BLaER1 treated with 17β-estradiol and CSF1 and Interleukin-3, amounts not matched to agents 10 nM and 100 nM (cell line): ENCODE measurements at regions not wholly inside any gene's neighbourhood (a gene's known extent, or its start where the extent isn't known, plus 50 kb on each side); places are given as distances from the start of the nearest gene placed in this dataset.

ENCODE experiments used
- H3K27ac ChIP-seq, 11 experiments: shearing (Covaris generic); formaldehyde crosslinking; 2 replicates each; pipeline ENCODE4 v1.8.1; 2022
- H3K27me3 ChIP-seq, 11 experiments: shearing (Covaris generic); formaldehyde crosslinking; 2 replicates each; pipeline ENCODE4 v1.8.1; 2022
- H3K36me3 ChIP-seq, 11 experiments: shearing (Covaris generic); formaldehyde crosslinking; 2 replicates each; pipeline ENCODE4 v1.8.1; 2022
- H3K4me1 ChIP-seq, 10 experiments: shearing (Covaris generic); formaldehyde crosslinking; 2 replicates each; pipeline ENCODE4 v1.8.1; 2022
- H3K4me2 ChIP-seq, 11 experiments: shearing (Covaris generic); formaldehyde crosslinking; 2 replicates each; pipeline ENCODE4 v1.8.1; 2022
- H3K4me3 ChIP-seq, 10 experiments: shearing (Covaris generic); formaldehyde crosslinking; 2 replicates each; pipeline ENCODE4 v1.8.1; 2022
- H3K9ac ChIP-seq, 11 experiments: shearing (Covaris generic); formaldehyde crosslinking; 2 replicates each; pipeline ENCODE4 v1.8.1; 2022
- H3K9me3 ChIP-seq, 11 experiments: shearing (Covaris generic); formaldehyde crosslinking; replicated peaks in 1 of 11; 2 replicates each; pipeline ENCODE4 v1.8.1; 2022
- H4K20me1 ChIP-seq, 11 experiments: shearing (Covaris generic); formaldehyde crosslinking; 2 replicates each; pipeline ENCODE4 v1.8.1; 2022
- Cebpa-rat ChIP-seq, 11 experiments: shearing (Covaris generic); IDR thresholded peaks; 2 replicates each; pipeline ENCODE4 v1.8.1; 2022

- no peak overlapping the region for H3K27ac ChIP-seq
These were observed 101.8 kb downstream of the NUFIP1 start for GRCh38 chr13:44887515-44887914.

GRCh38 chr13:44884076-44884729 is 105.1 kb downstream of the NUFIP1 start:
- Histone ChIP-seq H3K36me3 (no peaks in the 10 kb centered on the region), H3K4me1 (no peaks in the 10 kb centered on the region), H3K9me3 (no peaks in the 10 kb centered on the region), H3K9ac (no peak overlapping the region), H3K4me2 (no peak overlapping the region), H4K20me1 (no peaks in the 10 kb centered on the region), H3K4me3 (no peak overlapping the region), H3K27me3 (no peaks in the 10 kb centered on the region), H3K27ac (no peak overlapping the region)
- no peak for TF ChIP-seq Cebpa-rat (IDR thresholded peaks at IDR 0.05)

More at GRCh38 chr13:44887515-44887914, 101.8 kb downstream of the NUFIP1 start:
- Histone ChIP-seq H3K9ac (no peak overlapping the region), H3K36me3 (no peaks in the 10 kb centered on the region), H3K27me3 (no peaks in the 10 kb centered on the region), H3K4me3 (no peak overlapping the region), H3K4me1 (peaks cover 0 to 10% (median 0%) of the 10 kb centered on the region in 10 experiments; a peak in 5 of 20 replicates), H3K9me3 (no peaks in the 10 kb centered on the region), H3K4me2 (no peak overlapping the region), H4K20me1 (no peaks in the 10 kb centered on the region)
- TF ChIP-seq Cebpa-rat (IDR thresholded peaks at IDR 0.05) = no peak

- no peak overlapping the region for H3K27ac ChIP-seq
- TF ChIP-seq Cebpa-rat (IDR thresholded peaks at IDR 0.05) = no peak
- H3K27me3 ChIP-seq = no peaks in the 10 kb centered on the region
- H3K4me2 ChIP-seq = no peak overlapping the region
- H3K9ac ChIP-seq = no peak overlapping the region
- H4K20me1 ChIP-seq = no peaks in the 10 kb centered on the region
- peaks cover 0 to 10% (median 5%) of the 10 kb centered on the region in 11 experiments; a peak in 10 of 22 replicates for H3K9me3 ChIP-seq
- H3K36me3 ChIP-seq = no peaks in the 10 kb centered on the region
- H3K4me1 ChIP-seq = no peaks in the 10 kb centered on the region
- no peak overlapping the region for H3K4me3 ChIP-seq
These were observed 109.7 kb downstream of the NUFIP1 start for GRCh38 chr13:44879452-44880058.

- H4K20me1 ChIP-seq = no peaks in the 10 kb centered on the region
These were observed 112.4 kb downstream of the NUFIP1 start for GRCh38 chr13:44876782-44877324.

GRCh38 chr13:44874886-44875630 is 114.2 kb downstream of the NUFIP1 start:
- H3K4me3 ChIP-seq = no peak overlapping the region
- no peaks in the 10 kb centered on the region for H4K20me1 ChIP-seq
- H3K4me2 ChIP-seq = no peak overlapping the region
- no peak for TF ChIP-seq Cebpa-rat (IDR thresholded peaks at IDR 0.05)
- no peaks in the 10 kb centered on the region for H3K4me1 ChIP-seq
- peaks cover 0 to 10% (median 5%) of the 10 kb centered on the region in 11 experiments; a peak in 10 of 22 replicates for H3K9me3 ChIP-seq
- no peaks in the 10 kb centered on the region for H3K36me3 ChIP-seq
- H3K27me3 ChIP-seq = no peaks in the 10 kb centered on the region
- no peak overlapping the region for H3K9ac ChIP-seq
- no peak overlapping the region for H3K27ac ChIP-seq

More at GRCh38 chr13:44876782-44877324, 112.4 kb downstream of the NUFIP1 start:
- Histone ChIP-seq H3K4me1 (no peaks in the 10 kb centered on the region), H3K27ac (no peak overlapping the region), H3K4me2 (no peak overlapping the region), H3K9me3 (peaks cover 0 to 10% (median 5%) of the 10 kb centered on the region in 11 experiments; a peak in 10 of 22 replicates), H3K4me3 (no peak overlapping the region), H3K27me3 (no peaks in the 10 kb centered on the region), H3K9ac (no peak overlapping the region), H3K36me3 (no peaks in the 10 kb centered on the region)
- TF ChIP-seq Cebpa-rat (IDR thresholded peaks at IDR 0.05) = no peak

- peaks cover 0 to 10% (median 5%) of the 10 kb centered on the region in 11 experiments; a peak in 10 of 22 replicates for H3K9me3 ChIP-seq
- H3K36me3 ChIP-seq = no peaks in the 10 kb centered on the region
- H4K20me1 ChIP-seq = no peaks in the 10 kb centered on the region
- no peaks in the 10 kb centered on the region for H3K4me1 ChIP-seq
- H3K27ac ChIP-seq = no peak overlapping the region
- H3K4me2 ChIP-seq = no peak overlapping the region
- H3K4me3 ChIP-seq = no peak overlapping the region
- no peaks in the 10 kb centered on the region for H3K27me3 ChIP-seq
- no peak overlapping the region for H3K9ac ChIP-seq
- no peak for TF ChIP-seq Cebpa-rat (IDR thresholded peaks at IDR 0.05)
These were observed 115.1 kb downstream of the NUFIP1 start for GRCh38 chr13:44874176-44874575.

GRCh38 chr13:44873461-44873860 is 115.8 kb downstream of the NUFIP1 start:
- no peak for TF ChIP-seq Cebpa-rat (IDR thresholded peaks at IDR 0.05)
- H3K4me2 ChIP-seq = no peak overlapping the region
- no peaks in the 10 kb centered on the region for H3K4me1 ChIP-seq
- no peak overlapping the region for H3K9ac ChIP-seq
- H3K27me3 ChIP-seq = no peaks in the 10 kb centered on the region
- no peak overlapping the region for H3K4me3 ChIP-seq
- H3K9me3 ChIP-seq = peaks cover 0 to 10% (median 5%) of the 10 kb centered on the region in 11 experiments; a peak in 10 of 22 replicates
- no peaks in the 10 kb centered on the region for H4K20me1 ChIP-seq
- H3K27ac ChIP-seq = no peak overlapping the region
- H3K36me3 ChIP-seq = no peaks in the 10 kb centered on the region

GRCh38 chr13:44872751-44873150 is 116.5 kb downstream of the NUFIP1 start:
- peaks cover 0 to 10% (median 5%) of the 10 kb centered on the region in 11 experiments; a peak in 10 of 22 replicates for H3K9me3 ChIP-seq
- H3K4me1 ChIP-seq = peaks cover 0 to 5% (median 0%) of the 10 kb centered on the region in 10 experiments; a peak in 2 of 20 replicates
- H3K36me3 ChIP-seq = no peaks in the 10 kb centered on the region
- H3K27me3 ChIP-seq = no peaks in the 10 kb centered on the region
- no peak overlapping the region for H3K4me3 ChIP-seq
- no peak overlapping the region for H3K27ac ChIP-seq
- H4K20me1 ChIP-seq = no peaks in the 10 kb centered on the region
- H3K4me2 ChIP-seq = no peak overlapping the region
- no peak for TF ChIP-seq Cebpa-rat (IDR thresholded peaks at IDR 0.05)
- no peak overlapping the region for H3K9ac ChIP-seq

GRCh38 chr13:44870456-44870929 is 118.8 kb downstream of the NUFIP1 start:
- TF ChIP-seq Cebpa-rat (IDR thresholded peaks at IDR 0.05) = no peak
- no peaks in the 10 kb centered on the region for H3K27me3 ChIP-seq
- H3K9me3 ChIP-seq = peaks cover 0 to 6% (median 0%) of the 10 kb centered on the region in 11 experiments; a peak in 1 of 22 replicates
- H4K20me1 ChIP-seq = no peaks in the 10 kb centered on the region
- H3K4me3 ChIP-seq = no peak overlapping the region
- H3K4me2 ChIP-seq = no peak overlapping the region
- H3K27ac ChIP-seq = no peak overlapping the region
- peaks cover 0 to 8% (median 0%) of the 10 kb centered on the region in 10 experiments; a peak in 2 of 20 replicates for H3K4me1 ChIP-seq
- no peaks in the 10 kb centered on the region for H3K36me3 ChIP-seq
- H3K9ac ChIP-seq = no peak overlapping the region
